ENCODE measurements at regions not wholly inside any gene's neighbourhood (a gene's known extent, or its start where the extent isn't known, plus 50 kb on each side); places are given as distances from the start of the nearest gene placed in this dataset.

DNA sequence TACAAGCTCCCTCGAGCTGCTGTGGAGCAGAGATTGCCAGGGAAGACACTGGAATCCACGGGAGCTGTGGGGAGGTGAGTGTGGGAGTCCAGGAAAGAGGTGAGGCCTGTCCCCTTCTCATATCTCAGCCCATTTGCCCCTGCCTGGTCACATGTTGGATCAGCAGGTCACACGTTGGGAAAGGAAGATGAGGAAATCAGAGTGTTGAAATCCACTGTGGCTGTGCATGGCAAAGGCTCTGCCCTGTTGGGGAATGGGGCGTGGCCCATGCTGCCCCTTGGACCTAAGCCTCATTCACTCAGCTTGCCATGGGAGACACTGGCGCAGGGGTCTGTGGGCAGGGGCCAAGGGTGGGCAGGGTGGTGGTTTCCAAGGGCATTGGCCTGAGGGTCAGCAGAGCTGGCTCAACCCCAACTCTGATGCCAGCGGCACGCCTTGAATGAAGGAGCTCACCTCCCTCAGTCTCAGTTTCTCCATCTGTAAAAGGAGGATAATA lies 85.4 kb upstream of the CPEB4 start:
- TF ChIP-seq GATA3 (IDR thresholded peaks at IDR 0.05; ENCODE audit: low read depth, low read length), result no peak
- no peak for TF ChIP-seq GATA2 (IDR thresholded peaks at IDR 0.05; ENCODE audit: low read depth, low read length)

GRCh38 chr5:173804579-173804978 lies 83.6 kb upstream of the CPEB4 start:
- TF ChIP-seq GATA2 (IDR thresholded peaks at IDR 0.05; ENCODE audit: low read depth, low read length), result no peak
- no peak for TF ChIP-seq GATA3 (IDR thresholded peaks at IDR 0.05; ENCODE audit: low read depth, low read length)

DNA sequence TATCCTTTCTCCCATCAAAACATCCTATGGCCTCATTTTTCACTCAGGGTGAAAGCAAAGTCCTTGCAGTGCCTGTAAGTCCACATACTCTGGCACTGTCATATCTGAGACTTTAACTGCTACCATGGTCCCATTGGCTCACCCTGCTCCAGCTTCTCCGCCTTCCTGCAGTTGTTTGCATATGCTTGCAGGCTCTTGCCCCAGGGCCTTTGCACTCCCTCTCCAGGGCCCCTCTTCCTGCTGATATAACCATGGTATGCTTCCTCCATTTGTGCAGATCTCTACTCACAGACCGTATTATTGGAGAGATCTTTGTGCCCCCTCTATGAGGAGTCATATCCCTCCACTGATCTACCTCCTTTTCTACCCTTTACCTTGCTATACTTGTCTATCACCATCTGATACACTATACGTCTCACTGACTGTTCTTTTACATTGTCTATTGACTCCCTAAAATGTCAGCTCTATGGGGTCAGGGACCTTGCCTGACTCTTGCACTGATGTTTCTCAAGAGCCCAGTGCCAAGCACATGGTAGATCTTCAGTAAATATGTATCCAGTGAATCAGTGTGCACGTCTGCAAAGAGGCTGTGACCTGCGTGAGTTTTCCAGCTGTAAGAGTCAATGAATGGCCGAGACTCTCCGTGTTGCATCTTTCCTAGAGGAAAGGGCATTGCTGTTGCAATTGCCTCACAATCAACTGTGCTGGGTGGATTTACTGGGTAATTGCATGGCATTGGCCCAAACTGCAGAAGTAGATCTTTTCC lies 81.7 kb upstream of the CPEB4 start:
- no peak for TF ChIP-seq GATA2 (IDR thresholded peaks at IDR 0.05; ENCODE audit: low read depth, low read length)
- no peak for TF ChIP-seq GATA3 (IDR thresholded peaks at IDR 0.05; ENCODE audit: low read depth, low read length)

DNA sequence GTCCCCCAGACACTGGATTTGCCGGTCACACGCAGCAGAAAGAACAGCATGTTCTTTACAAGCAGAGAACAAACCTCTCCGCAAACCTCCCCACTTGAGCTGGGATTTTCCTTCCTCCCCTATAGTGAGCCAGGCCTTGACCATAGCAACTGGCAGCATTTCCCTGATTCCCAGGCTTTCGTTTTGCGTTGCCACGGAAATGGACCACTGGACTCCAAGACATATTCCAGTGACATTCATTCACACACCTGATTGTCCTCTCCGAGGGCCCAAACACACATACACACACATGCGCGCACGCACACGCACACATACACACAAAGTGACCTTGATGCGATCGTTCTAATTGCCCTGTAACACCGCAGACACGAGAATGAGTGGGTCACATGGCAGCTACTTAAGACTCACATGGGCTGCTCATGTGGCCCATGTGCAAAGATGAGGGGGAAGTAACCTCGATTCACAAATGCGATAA lies 80.9 kb upstream of the CPEB4 start:
- TF ChIP-seq GATA2 (IDR thresholded peaks at IDR 0.05; ENCODE audit: low read depth, low read length) (no peak), GATA3 (IDR thresholded peaks at IDR 0.05; ENCODE audit: low read depth, low read length) (no peak)

DNA sequence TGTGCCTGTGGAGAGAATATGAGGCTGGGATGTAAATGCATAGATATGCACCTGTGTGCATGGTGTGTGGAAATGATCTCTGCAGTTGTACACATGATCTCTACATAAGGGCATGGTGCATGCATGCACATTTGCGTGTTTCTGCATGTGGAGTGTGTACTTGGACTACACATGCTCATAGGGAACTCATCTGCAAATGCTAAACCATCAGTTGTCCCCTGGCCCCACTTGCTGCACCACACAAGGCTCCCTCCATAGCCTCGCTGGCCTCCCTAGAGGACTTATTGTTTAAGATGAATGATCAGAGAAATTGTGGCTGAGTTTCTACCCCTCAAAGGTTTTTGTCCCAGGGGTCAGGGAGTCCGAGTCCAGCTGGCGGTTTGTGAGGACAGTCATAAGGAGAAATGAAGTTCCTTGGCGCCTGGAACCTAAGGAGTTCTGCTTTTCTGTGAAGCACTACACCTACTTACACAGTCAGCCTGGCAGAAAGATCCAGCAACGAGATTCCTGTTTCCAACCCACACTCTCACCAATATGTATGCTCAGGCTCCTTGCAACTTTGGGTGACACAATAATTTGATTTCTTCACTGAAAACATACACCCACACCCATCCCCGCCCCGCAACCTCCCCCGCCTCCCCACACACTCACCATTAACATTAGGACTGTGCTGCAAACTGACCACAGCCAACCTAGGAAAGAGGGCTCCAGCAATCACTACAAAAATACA lies 79.9 kb upstream of the CPEB4 start:
- TF ChIP-seq GATA3 (IDR thresholded peaks at IDR 0.05; ENCODE audit: low read depth, low read length) (no peak), GATA2 (IDR thresholded peaks at IDR 0.05; ENCODE audit: low read depth, low read length) (no peak)

- TF ChIP-seq GATA3 (IDR thresholded peaks at IDR 0.05; ENCODE audit: low read depth, low read length) (no peak), GATA2 (IDR thresholded peaks at IDR 0.05; ENCODE audit: low read depth, low read length) (no peak)
These were observed 79.1 kb upstream of the CPEB4 start for GRCh38 chr5:173809014-173809413.

- TF ChIP-seq GATA2 (IDR thresholded peaks at IDR 0.05; ENCODE audit: low read depth, low read length) (no peak), GATA3 (IDR thresholded peaks at IDR 0.05; ENCODE audit: low read depth, low read length) (no peak)
These were observed 75.2 kb upstream of the CPEB4 start for GRCh38 chr5:173812811-173813550.

DNA sequence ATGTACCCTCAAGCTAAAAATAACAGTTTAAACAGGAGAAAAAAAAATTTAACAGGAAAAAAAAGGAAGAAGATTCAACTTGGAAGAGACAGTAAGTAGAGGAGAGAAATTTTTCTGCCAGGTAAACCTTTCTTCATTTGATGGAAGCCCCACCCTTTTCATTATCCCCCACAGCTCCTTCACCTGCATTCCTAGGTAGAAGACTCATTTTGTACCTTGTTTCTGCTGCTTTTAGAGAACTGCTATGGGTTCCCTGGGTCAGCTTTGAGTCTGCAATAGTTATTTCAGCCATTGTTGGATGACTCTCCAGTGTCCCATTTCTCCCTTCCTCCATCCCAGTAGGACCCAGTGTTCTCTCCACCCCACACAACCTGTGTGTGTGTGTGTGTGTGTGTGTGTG lies 74.1 kb upstream of the CPEB4 start:
- TF ChIP-seq GATA3 (IDR thresholded peaks at IDR 0.05; ENCODE audit: low read depth, low read length), result no peak
- no peak for TF ChIP-seq GATA2 (IDR thresholded peaks at IDR 0.05; ENCODE audit: low read depth, low read length)

- no peak for TF ChIP-seq GATA3 (IDR thresholded peaks at IDR 0.05; ENCODE audit: low read depth, low read length)
- no peak for TF ChIP-seq GATA2 (IDR thresholded peaks at IDR 0.05; ENCODE audit: low read depth, low read length)
These were observed 72.6 kb upstream of the CPEB4 start for GRCh38 chr5:173815571-173815970.

- TF ChIP-seq GATA2 (IDR thresholded peaks at IDR 0.05; ENCODE audit: low read depth, low read length) (no peak), GATA3 (IDR thresholded peaks at IDR 0.05; ENCODE audit: low read depth, low read length) (no peak)
These were observed 71.4 kb upstream of the CPEB4 start for GRCh38 chr5:173816728-173817127.

- TF ChIP-seq GATA2 (IDR thresholded peaks at IDR 0.05; ENCODE audit: low read depth, low read length), result no peak
- no peak for TF ChIP-seq GATA3 (IDR thresholded peaks at IDR 0.05; ENCODE audit: low read depth, low read length)
These were observed 70.6 kb upstream of the CPEB4 start for GRCh38 chr5:173817561-173817960.

GRCh38 chr5:173819521-173819920 lies 68.6 kb upstream of the CPEB4 start:
- no peak for TF ChIP-seq GATA3 (IDR thresholded peaks at IDR 0.05; ENCODE audit: low read depth, low read length)
- TF ChIP-seq GATA2 (IDR thresholded peaks at IDR 0.05; ENCODE audit: low read depth, low read length), result no peak

DNA sequence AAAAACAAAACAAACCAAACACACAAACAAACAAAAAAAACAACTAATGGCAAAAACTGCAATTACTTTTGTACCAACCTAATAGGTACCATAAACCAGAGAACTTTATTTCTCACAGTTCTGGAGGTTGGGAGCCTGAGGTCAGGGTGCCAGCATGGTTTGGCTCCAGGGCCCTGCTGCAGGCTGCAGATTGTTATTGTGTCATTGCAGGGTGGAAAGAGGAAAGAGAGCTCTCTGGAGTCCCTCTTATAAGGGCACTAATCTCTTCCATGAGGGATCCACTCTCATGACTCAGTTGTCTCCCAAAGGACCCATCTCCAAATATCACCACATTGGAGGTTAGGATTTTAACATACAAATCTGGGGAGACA lies 64.9 kb upstream of the CPEB4 start:
- no peak for TF ChIP-seq GATA2 (IDR thresholded peaks at IDR 0.05; ENCODE audit: low read depth, low read length)
- no peak for TF ChIP-seq GATA3 (IDR thresholded peaks at IDR 0.05; ENCODE audit: low read depth, low read length)
